ENCODE measurements at regions not wholly inside any gene's neighbourhood (a gene's known extent, or its start where the extent isn't known, plus 50 kb on each side); places are given as distances from the start of the nearest gene placed in this dataset.

DNA sequence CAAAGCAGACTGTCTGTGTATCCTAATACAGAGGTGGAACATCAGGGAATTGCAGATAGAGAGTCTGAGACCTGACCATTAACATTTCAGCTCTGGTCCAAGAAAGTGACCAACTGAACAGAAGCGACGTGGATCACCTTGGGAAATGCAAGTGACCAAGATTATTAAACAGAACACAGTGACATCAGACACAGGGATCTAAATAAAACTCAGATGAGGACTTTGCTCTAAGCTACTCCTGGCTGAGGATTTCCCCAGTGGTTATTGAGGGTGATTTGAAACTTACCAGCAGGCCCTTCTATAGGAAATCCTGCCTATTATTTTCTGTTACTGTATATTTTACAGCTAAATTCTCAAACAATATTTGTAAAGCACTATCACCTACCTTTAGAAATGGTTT, 436.0 kb downstream of the TMEM38B start:
- Mint-ChIP-seq H3K27ac (ENCODE audit: unreplicated experiment) (no peak overlapping the region), H3K4me1 (ENCODE audit: low read depth, unreplicated experiment) (no peaks in the 10 kb centered on the region)

DNA sequence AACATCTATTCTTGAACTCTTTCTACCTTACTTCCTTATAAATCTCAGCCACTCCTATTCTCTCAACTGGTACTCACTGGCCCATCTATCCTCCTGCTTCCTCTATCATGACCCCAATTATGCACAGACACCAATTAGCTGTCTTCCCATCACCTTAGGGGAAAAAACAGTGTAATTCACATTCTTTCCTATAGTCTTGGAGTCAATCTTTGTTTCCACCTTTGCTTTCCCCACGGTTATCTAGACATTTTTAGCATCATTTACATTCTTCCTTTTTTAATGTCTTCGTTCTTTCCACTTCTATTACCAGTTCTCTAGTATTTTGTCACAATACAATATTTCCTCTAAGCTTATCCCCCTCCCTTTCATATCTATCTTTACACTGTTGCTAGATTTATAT, 449.4 kb downstream of the TMEM38B start:
- Mint-ChIP-seq H3K27me3 (ENCODE audit: unreplicated experiment) (no peaks in the 10 kb centered on the region), H3K27ac (ENCODE audit: unreplicated experiment) (no peak overlapping the region), H3K4me3 (ENCODE audit: unreplicated experiment) (no peak overlapping the region), H3K4me1 (ENCODE audit: low read depth, unreplicated experiment) (no peaks in the 10 kb centered on the region), H3K9me3 (ENCODE audit: unreplicated experiment) (no peaks in the 10 kb centered on the region), H3K36me3 (ENCODE audit: unreplicated experiment) (no peaks in the 10 kb centered on the region)
- TF ChIP-seq, protein P1, sequence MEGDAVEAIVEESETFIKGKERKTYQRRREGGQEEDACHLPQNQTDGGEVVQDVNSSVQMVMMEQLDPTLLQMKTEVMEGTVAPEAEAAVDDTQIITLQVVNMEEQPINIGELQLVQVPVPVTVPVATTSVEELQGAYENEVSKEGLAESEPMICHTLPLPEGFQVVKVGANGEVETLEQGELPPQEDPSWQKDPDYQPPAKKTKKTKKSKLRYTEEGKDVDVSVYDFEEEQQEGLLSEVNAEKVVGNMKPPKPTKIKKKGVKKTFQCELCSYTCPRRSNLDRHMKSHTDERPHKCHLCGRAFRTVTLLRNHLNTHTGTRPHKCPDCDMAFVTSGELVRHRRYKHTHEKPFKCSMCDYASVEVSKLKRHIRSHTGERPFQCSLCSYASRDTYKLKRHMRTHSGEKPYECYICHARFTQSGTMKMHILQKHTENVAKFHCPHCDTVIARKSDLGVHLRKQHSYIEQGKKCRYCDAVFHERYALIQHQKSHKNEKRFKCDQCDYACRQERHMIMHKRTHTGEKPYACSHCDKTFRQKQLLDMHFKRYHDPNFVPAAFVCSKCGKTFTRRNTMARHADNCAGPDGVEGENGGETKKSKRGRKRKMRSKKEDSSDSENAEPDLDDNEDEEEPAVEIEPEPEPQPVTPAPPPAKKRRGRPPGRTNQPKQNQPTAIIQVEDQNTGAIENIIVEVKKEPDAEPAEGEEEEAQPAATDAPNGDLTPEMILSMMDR (IDR thresholded peaks at IDR 0.05; ENCODE audit: partially characterized antibody, unreplicated experiment), result peak; percentile 10
- DNase-seq, result no peak

More for the DNA sequence above, 436.0 kb downstream of the TMEM38B start:
- TF ChIP-seq, protein P1 (IDR thresholded peaks at IDR 0.05; ENCODE audit: partially characterized antibody, unreplicated experiment), result no peak
- H3K36me3 Mint-ChIP-seq (ENCODE audit: unreplicated experiment), result no peaks in the 10 kb centered on the region
- no peaks in the 10 kb centered on the region for H3K9me3 Mint-ChIP-seq (ENCODE audit: unreplicated experiment)
- DNase-seq, result no peak
- no peak overlapping the region for H3K4me3 Mint-ChIP-seq (ENCODE audit: unreplicated experiment)
- no peaks in the 10 kb centered on the region for H3K27me3 Mint-ChIP-seq (ENCODE audit: unreplicated experiment)

DNA sequence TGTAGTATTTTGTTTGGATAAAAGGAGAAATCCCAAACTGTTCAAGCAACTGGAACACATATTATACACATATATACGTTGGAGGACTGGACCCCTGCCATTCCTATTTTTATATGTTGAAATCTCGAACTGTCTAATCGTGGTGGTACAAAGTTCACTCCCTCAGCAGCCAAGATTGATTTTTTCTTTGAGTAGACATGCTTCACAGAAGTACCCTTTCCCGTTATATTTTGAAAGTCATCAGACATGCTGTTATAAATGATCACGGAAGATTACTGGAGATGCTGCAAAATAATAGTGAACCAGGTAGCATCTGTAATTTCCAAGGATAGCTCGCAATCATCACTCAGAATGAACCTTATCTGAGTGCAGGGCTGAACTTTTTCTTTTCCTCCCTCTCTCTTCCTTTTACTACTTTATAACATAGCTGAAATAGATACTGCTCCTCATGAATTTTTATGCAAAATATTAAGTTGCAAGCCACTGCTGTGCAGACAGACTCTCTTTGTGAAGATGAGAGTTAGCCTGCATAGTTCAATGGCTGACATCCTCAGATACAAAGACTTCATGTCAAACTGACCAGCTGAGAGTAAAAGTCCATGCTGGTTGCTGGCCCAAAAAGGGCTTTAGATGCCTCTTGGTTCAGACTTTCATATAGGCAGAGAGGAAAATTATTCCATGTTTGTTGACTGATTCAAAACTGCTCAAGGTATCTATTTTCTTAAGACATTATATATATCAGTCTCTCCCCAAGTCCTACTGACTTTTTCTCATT, 451.9 kb downstream of the TMEM38B start:
- no peak overlapping the region for H3K27ac Mint-ChIP-seq (ENCODE audit: unreplicated experiment)
- no peaks in the 10 kb centered on the region for H3K4me1 Mint-ChIP-seq (ENCODE audit: low read depth, unreplicated experiment)
- H3K36me3 Mint-ChIP-seq (ENCODE audit: unreplicated experiment), result no peaks in the 10 kb centered on the region
- TF ChIP-seq, protein P1 (IDR thresholded peaks at IDR 0.05; ENCODE audit: partially characterized antibody, unreplicated experiment), result no peak
- no peaks in the 10 kb centered on the region for H3K9me3 Mint-ChIP-seq (ENCODE audit: unreplicated experiment)
- H3K4me3 Mint-ChIP-seq (ENCODE audit: unreplicated experiment), result no peak overlapping the region
- H3K27me3 Mint-ChIP-seq (ENCODE audit: unreplicated experiment), result no peaks in the 10 kb centered on the region
- no peak for DNase-seq

DNA sequence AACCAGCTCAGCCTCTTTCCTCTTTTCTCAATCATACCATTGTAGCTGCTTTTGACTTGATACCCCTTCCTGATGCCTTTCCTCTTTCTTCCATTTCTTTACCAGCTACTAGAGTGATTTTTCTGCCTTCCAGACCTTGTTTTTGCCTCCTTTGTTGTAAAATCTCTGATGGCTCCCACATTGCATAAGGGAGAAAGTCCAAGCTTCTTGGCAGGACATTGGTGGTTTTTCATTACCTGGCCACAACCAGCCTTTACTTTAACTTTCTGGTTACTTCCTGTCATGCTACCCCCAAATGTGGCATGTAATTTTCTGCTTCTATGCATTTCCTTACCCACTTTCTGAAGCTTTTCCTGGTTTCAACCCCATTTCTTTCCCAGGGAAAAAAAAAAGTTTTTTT, 452.5 kb downstream of the TMEM38B start:
- no peaks in the 10 kb centered on the region for H3K4me1 Mint-ChIP-seq (ENCODE audit: low read depth, unreplicated experiment)
- H3K27me3 Mint-ChIP-seq (ENCODE audit: unreplicated experiment), result no peaks in the 10 kb centered on the region
- H3K4me3 Mint-ChIP-seq (ENCODE audit: unreplicated experiment), result no peak overlapping the region
- DNase-seq, result no peak
- no peaks in the 10 kb centered on the region for H3K36me3 Mint-ChIP-seq (ENCODE audit: unreplicated experiment)
- H3K9me3 Mint-ChIP-seq (ENCODE audit: unreplicated experiment), result no peaks in the 10 kb centered on the region
- H3K27ac Mint-ChIP-seq (ENCODE audit: unreplicated experiment), result no peak overlapping the region
- TF ChIP-seq, protein P1 (IDR thresholded peaks at IDR 0.05; ENCODE audit: partially characterized antibody, unreplicated experiment), result no peak

DNA sequence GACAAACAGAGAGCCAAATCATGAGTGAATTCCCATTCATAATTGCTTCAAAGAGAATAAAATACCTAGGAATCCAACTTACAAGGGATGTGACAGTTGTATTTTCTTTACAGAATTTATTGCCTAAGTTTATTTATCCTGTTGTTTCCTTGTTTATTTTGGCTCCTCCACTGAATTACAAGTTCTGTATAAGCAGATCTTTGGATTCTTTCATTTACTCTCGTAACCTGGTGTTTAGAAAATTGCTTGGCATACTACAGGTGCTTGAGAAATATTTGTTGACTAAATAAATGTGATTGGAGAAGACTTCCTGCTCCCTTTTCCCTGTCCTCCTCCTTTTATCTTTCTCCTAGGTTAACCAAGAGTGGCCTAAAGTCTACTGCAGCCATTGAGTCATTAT, 455.6 kb downstream of the TMEM38B start:
- no peaks in the 10 kb centered on the region for H3K36me3 Mint-ChIP-seq (ENCODE audit: unreplicated experiment)
- DNase-seq, result no peak
- no peaks in the 10 kb centered on the region for H3K9me3 Mint-ChIP-seq (ENCODE audit: unreplicated experiment)
- peaks cover 2% of the 10 kb centered on the region for H3K27me3 Mint-ChIP-seq (ENCODE audit: unreplicated experiment)
- H3K4me3 Mint-ChIP-seq (ENCODE audit: unreplicated experiment), result no peak overlapping the region
- no peak overlapping the region for H3K27ac Mint-ChIP-seq (ENCODE audit: unreplicated experiment)
- no peaks in the 10 kb centered on the region for H3K4me1 Mint-ChIP-seq (ENCODE audit: low read depth, unreplicated experiment)
- TF ChIP-seq, protein P1 (IDR thresholded peaks at IDR 0.05; ENCODE audit: partially characterized antibody, unreplicated experiment), result no peak

All from glutamatergic neuron (in vitro differentiated cells).